ENCODE measurements at regions not wholly inside any gene's neighbourhood (a gene's known extent, or its start where the extent isn't known, plus 50 kb on each side); places are given as distances from the start of the nearest gene placed in this dataset.
"Not testable (repeated sequence)": the region's sequence is repeated elsewhere in the genome, so short reads cannot be mapped to it uniquely, and the experiment has no call there.

GRCh38 chr1:186775881-186776560, 52.7 kb upstream of the PLA2G4A start:
- no peak for DNase-seq (ENCODE audit: low read depth)

- no peak for DNase-seq (ENCODE audit: low read depth)
Observed at GRCh38 chr1:186775036-186775435, 53.7 kb upstream of the PLA2G4A start.

DNA sequence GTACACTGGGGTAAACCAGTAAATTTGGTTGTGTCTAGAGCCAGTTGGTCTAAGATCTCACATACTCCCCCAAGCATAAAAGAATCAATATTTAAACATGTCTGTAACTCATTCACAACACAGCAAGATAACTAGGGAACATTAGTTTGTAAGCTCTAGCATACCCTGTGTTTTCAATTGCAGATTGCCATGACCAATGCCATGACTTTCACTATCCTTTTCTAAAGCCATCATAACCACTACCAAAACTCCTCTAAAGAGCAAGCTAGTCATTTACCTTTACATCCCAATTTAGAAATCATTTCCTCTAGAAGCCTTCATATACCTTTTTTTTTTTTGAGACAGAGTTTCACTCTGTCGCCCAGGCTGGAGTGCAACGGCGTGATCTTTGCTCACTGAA, 56.5 kb upstream of the PLA2G4A start:
- no peak for DNase-seq (ENCODE audit: low read depth)

GRCh38 chr1:186770421-186770820, 58.3 kb upstream of the PLA2G4A start:
- no peak for DNase-seq (ENCODE audit: low read depth)

DNA sequence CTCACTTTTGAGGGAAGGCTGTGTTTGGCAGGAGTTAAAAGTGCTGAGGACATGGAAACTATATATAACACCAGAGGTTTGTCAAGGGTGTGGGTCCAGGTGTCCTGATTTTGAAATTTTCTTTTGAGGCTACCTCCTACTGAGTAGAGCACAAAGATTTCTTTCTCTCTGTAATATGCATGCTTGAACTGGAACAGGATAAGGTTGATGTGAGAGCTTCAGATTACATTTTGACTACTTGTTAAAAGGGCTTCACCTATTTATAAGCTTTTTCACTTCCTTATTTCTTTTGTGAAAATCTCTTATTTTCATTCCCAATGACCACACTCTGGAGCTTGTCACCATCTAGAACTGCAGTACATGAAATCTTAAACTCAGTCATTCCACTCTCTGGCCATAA, 59.8 kb upstream of the PLA2G4A start:
- DNase-seq (ENCODE audit: low read depth), result no peak

GRCh38 chr1:186765446-186765845, 63.3 kb upstream of the PLA2G4A start:
- DNase-seq (ENCODE audit: low read depth), result no peak

DNA sequence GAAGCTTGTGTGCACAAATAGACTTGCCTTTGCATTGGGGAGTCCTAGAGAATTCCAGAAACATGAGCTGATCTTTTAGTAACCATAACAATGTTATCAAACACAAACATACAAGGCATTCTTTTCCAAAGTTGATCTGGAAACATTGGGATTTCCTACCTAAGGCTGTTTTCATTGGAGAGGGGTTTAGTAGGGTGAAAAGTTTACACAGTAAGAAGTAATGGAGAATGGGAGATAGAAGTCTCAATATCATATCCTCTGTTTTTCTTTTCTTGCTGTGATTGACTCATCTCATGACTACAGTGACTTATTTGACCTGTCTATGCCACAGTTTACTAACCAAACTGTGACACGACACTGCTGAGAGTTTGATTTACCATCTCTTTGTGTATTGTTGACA, 65.6 kb upstream of the PLA2G4A start:
- DNase-seq (ENCODE audit: low read depth), result peak; percentile 7

DNA sequence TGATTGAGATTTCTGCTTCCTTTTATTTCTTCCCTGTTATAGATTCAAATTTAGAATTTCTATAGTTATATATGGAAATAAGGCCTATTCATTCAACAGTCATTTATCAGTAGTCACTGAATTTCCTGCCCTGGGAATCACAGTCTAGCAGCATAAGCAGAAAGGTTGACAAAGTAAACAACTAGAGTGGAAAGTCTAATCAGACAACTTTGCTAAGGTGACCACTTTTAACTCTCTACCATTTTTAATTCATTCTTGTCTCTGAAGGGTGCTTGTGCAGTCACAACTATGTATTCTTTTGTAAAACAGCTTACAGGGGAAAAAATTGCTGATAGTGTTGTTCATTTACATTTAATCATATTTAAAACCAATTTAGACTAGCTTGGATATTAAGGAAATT, 66.1 kb upstream of the PLA2G4A start:
- no peak for DNase-seq (ENCODE audit: low read depth)

GRCh38 chr1:186761358-186761757, 67.4 kb upstream of the PLA2G4A start:
- DNase-seq (ENCODE audit: low read depth), result no peak

GRCh38 chr1:186760446-186760845, 68.3 kb upstream of the PLA2G4A start:
- no peak for DNase-seq (ENCODE audit: low read depth)

DNA sequence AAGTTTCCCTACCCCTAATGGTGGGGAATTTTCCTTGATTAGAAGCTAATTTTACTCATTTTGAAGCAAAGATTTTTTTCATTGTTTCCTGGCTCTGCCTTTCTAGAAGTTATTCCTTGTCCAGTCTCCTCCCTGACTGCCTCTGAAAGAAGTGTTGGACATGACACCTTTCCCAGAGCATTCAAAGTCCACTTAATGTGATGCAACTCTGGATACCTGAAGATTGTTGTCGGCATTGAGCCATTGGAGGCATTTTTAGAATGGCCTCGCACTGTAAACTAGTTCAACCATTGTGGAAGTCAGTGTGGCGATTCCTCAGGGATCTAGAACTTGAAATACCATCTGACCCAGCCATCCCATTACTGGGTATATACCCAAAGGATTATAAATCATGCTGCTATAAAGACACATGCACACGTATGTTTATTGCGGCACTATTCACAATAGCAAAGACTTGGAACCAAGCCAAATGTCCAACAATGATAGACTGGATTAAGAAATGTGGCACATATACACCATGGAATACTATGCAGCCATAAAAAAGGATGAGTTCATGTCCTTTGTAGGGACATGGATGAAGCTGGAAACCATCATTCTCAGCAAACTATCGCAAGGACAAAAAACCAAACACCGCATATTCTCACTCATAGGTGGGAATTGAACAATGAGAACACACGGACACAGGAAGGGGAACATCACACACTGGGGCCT, 69.7 kb upstream of the PLA2G4A start:
- not testable (repeated sequence) for DNase-seq (ENCODE audit: low read depth)

DNA sequence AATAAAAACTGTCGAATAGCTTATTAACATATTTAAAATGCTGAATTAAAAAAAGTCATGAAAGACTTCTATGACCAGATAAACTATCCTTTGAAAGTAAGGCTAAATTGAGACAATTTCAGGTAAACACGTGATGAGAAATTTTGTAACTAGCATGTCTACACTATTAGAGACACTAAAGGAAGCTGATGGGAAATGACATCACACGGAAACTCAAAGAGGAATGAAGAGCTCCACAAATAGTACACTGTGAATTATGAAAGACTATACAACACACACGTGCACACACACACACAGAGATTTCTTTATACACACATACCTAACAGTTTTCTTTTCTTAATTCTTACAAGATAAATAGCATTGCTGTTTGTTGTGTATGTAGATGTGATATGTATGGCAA, 70.9 kb upstream of the PLA2G4A start:
- no peak for DNase-seq (ENCODE audit: low read depth)

DNA sequence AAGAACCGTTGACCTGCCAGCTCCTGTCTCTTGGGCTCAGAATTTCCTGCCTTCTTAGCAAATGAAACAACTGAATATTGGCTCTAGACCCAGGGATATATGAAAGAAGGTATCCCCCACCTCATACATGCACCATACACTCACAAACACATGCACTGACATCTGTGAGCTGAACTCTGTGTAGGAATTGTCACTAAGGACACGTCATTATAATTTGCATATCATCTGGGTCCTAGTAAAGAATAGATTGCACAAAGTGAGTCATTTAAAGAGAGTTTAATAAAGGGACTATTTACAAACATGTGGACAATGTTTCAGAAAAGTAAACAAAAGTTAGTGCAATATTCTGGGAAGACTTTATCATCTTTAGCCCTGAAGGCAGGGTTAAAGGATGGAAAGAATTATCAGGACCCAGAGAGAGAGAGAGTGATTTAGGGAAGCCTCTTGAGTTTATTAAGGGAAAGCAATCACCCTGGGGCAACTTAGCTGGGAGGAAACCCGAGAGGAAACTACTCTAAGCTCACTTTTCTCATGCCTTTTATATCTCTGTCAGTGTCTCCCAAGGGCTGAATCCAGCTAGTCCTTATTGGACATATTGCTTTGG, 74.1 kb upstream of the PLA2G4A start:
- DNase-seq (ENCODE audit: low read depth), result peak; percentile 35

GRCh38 chr1:186753241-186753640, 73.0 kb upstream of the PTGS2 start:
- DNase-seq (ENCODE audit: low read depth), result no peak

GRCh38 chr1:186750257-186750656, 70.0 kb upstream of the PTGS2 start:
- DNase-seq (ENCODE audit: low read depth), result no peak

GRCh38 chr1:186749820-186750219, 69.6 kb upstream of the PTGS2 start:
- DNase-seq (ENCODE audit: low read depth), result no peak

DNA sequence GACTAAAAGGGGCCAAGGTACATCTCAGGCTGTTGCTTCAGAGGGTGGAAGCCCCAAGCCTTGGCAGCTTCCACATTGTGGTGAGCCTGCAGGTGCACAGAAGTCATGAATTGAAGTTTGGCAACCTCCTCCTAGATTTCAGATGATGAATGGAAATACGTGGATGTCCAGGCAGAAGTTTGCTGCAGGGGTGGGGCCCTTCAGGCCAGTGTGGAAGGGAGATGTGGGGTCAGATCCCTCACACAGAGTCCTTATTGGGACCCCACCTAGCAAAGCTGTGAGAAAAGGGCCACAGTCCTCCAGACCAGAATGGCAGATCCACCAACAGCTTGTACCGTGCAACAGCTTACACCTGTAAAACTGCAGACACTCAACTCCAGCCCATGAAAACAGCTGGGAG, 67.4 kb upstream of the PTGS2 start:
- DNase-seq (ENCODE audit: low read depth), result no peak

DNA sequence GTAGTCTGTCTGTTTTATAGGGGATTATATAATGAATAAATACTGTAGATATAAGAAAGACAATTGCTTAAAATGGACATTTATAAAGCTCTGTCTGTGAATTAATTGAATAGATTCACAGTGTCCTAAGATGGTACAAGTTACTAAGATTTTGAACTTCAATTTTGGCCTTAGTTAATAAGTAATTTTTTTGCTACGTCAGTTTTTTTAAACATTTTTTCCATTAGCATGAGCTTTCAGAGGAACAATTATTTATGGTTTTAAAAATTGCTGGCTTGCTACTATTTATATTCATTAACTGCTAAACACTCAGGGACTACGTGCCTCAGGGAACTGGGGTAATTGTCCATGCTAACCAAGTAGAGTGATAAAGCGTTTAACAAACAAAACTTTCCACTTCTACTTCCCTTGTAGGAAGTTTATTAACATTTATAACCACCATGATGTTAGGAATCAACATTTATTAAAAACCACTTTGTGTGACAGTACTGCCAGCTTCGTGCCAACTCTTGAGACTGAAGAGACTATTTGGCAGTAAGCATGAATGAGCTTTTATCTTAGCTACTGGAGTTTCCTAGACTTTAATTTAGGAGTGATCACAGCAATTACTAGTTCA, 65.4 kb upstream of the PTGS2 start:
- DNase-seq (ENCODE audit: low read depth), result peak; percentile 35

DNA sequence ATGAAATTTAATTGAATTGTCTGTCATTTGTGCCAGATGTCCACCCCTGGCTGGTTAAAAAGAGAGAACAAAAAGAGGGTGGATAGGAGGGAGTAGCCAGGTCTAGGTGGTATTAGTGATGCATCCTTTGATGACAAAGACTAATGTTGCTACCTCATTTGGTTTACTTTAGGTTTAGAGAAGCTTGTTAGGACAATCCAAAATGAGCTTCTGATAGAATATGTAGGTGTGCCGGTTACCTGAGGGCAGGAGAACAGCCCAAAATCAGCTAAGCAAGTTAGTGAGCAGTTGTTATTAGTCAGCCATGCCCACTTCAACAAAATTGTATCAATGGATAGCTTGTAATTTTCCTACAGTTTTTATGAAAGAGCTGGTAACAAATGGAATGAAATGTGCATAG, 61.4 kb upstream of the PTGS2 start:
- no peak for DNase-seq (ENCODE audit: low read depth)

DNA sequence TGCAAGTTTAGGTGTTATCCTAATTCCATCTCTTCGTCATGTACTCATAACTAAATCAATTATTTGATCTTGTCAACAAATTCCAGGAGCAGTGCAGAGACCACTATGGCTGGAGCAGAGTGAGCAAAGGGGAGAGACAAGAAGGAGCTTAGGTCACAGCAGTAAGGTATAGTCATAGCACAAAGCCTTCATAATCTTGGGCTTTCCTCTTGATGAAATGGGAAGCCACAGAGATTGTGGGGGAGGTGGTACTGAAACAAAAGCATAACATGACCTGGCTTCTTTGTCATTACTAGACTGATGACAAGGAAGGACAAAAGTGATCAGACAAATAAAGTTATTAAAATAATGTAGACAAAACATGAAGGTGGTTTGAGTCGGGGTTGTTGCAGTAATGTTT, 60.1 kb upstream of the PTGS2 start:
- no peak for DNase-seq (ENCODE audit: low read depth)

DNA sequence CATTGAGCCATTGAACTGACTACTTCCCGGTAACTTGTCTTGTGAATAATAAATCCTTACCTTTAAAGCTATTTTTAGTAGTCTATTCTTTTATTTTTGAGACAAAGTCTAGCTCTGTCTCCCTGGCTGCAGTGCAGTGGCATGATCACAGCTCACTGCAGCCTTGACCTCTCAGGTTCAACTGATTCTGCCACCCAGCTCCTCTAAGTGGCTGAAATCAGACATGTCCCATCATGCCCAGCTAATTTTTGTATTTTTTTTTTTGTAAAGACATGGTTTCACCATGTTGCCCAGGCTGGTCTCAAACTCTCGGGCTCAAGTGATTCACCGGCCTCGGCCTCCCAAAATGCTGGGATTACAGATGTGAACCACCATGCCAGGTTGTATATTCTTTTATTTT, 59.3 kb upstream of the PTGS2 start:
- no peak for DNase-seq (ENCODE audit: low read depth)

DNA sequence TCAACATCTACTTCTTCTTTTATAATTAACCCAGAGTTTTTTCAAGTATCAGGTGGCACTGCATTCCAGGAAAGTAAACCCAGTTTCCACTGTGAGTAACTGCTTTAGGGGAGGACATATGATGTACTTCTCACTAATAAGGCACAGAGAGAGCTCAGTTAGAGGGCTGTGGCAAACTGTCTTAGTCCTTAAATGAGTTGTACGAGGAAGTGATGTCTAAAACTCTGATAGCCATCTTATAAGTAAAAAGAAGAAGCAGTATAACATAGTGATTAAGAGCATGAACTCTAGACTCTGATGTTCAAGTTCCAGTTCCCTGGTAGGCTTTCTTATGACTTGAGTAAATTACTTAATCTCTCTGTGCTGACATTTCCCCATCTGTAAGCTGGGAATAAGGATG, 58.7 kb upstream of the PTGS2 start:
- no peak for DNase-seq (ENCODE audit: low read depth)
